ENCODE measurements at regions not wholly inside any gene's neighbourhood (a gene's known extent, or its start where the extent isn't known, plus 50 kb on each side); places are given as distances from the start of the nearest gene placed in this dataset.

- WGBS (ENCODE audit: insufficient coverage), result 92% methylated on average over 21 of the region's 22 CpGs
- ATAC-seq, result no peak
- Histone ChIP-seq H3K36me3 (ENCODE audit: control insufficient read depth, insufficient read depth, low read length) (no peaks in the 10 kb centered on the region), H3K4me3 (ENCODE audit: low read length) (no peak overlapping the region), H3K27ac (ENCODE audit: low read length) (no peak overlapping the region), H3K9me3 (ENCODE audit: control insufficient read depth, insufficient read depth, low read length) (no peaks in the 10 kb centered on the region), H3K4me1 (ENCODE audit: control insufficient read depth, insufficient read depth, low read length) (peaks cover 30% of the 10 kb centered on the region), H3K27me3 (ENCODE audit: control insufficient read depth, insufficient read depth, low read length) (no peaks in the 10 kb centered on the region)
- H3K36me3 Mint-ChIP-seq, result no peaks in the 10 kb centered on the region
- H3K9me3 Mint-ChIP-seq, result no peaks in the 10 kb centered on the region
- H3K27me3 Mint-ChIP-seq (ENCODE audit: low read depth in 2 of 2), result no peaks in the 10 kb centered on the region
- peaks cover 29 to 69% of the 10 kb centered on the region in 2 donors for H3K4me1 Mint-ChIP-seq
- intact Hi-C loops (cut with micrococcal nuclease), result no loop called here
- TF ChIP-seq, protein P1, sequence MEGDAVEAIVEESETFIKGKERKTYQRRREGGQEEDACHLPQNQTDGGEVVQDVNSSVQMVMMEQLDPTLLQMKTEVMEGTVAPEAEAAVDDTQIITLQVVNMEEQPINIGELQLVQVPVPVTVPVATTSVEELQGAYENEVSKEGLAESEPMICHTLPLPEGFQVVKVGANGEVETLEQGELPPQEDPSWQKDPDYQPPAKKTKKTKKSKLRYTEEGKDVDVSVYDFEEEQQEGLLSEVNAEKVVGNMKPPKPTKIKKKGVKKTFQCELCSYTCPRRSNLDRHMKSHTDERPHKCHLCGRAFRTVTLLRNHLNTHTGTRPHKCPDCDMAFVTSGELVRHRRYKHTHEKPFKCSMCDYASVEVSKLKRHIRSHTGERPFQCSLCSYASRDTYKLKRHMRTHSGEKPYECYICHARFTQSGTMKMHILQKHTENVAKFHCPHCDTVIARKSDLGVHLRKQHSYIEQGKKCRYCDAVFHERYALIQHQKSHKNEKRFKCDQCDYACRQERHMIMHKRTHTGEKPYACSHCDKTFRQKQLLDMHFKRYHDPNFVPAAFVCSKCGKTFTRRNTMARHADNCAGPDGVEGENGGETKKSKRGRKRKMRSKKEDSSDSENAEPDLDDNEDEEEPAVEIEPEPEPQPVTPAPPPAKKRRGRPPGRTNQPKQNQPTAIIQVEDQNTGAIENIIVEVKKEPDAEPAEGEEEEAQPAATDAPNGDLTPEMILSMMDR (IDR thresholded peaks at IDR 0.05), result no peak
- no peak overlapping the region for H3K4me3 Mint-ChIP-seq
- DNase-seq, result no peak
- no peak overlapping the region for H3K27ac Mint-ChIP-seq
These were observed 62.2 kb downstream of the NCOR2 start for GRCh38 chr12:124505001-124505818.

DNA sequence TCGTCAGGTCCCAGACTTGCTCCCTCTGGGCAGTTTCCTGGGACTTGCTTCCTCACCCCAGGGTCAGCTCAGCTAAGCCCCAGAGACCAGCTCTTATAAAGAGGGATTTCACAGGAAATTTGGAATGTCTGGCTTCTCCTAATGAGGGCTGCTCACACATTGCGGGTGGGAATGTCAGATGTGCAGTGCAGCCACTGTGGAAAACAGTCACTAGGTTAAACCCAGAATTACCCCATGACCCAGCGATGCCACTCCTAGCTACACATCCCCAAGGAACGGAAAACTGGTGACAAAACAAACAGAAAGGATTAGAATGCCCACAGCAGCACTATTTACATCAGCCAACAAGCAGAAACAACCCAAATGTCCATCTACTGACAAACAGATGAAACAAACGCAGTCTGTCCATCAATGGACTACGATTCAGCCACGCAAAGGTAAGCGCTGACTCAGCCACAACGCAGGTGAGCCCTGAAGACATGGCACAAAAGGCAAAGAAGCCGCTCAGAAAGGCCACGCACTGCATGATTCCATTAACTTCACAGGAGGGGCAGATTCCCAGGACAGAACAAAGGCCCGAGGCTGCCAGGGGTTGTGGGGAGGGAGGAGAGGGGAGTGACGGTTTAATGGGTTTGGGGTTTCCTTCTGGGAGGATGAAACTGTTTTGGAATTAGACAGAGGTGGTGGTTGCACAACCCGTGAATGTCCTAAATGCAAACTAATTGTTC, 63.0 kb downstream of the NCOR2 start:
- no peak for DNase-seq
- Mint-ChIP-seq H3K4me3 (no peak overlapping the region), H3K36me3 (no peaks in the 10 kb centered on the region), H3K9me3 (no peaks in the 10 kb centered on the region), H3K27ac (peak overlapping the region in 1 of 2 donors; percentile 8), H3K4me1 (peaks cover 29 to 68% of the 10 kb centered on the region in 2 donors), H3K27me3 (ENCODE audit: low read depth in 2 of 2) (no peaks in the 10 kb centered on the region)
- WGBS (ENCODE audit: insufficient coverage), result 94% methylated on average over 14 of the region's 14 CpGs
- TF ChIP-seq, protein P1 (IDR thresholded peaks at IDR 0.05), result no peak
- no peak overlapping the region for H3K27ac ChIP-seq (ENCODE audit: low read length)
- no peaks in the 10 kb centered on the region for H3K36me3 ChIP-seq (ENCODE audit: control insufficient read depth, insufficient read depth, low read length)
- H3K27me3 ChIP-seq (ENCODE audit: control insufficient read depth, insufficient read depth, low read length), result no peaks in the 10 kb centered on the region
- ATAC-seq, result no peak
- intact Hi-C loops (cut with micrococcal nuclease), result no loop called here
- peaks cover 22% of the 10 kb centered on the region for H3K4me1 ChIP-seq (ENCODE audit: control insufficient read depth, insufficient read depth, low read length)
- no peak overlapping the region for H3K4me3 ChIP-seq (ENCODE audit: low read length)
- no peaks in the 10 kb centered on the region for H3K9me3 ChIP-seq (ENCODE audit: control insufficient read depth, insufficient read depth, low read length)

DNA sequence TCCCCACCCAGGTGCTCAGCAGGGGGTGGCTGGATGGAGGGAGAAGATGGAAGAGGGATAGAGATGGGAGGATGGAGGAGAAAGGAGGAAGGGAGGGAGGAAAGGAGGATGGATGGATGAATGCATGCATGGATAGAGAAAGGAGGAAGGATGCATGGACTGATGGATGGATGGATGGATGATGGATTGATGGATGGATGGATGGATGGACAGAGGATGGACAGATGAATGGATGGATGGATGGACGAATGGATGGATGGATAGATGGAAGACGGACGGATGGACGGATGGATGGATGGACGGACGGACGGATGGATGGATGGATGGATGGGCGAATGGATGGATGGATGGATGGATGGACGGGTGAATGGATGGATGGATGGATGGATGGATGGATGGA, 64.1 kb downstream of the NCOR2 start:
- Histone ChIP-seq H3K4me1 (ENCODE audit: control insufficient read depth, insufficient read depth, low read length) (peaks cover 13% of the 10 kb centered on the region), H3K27me3 (ENCODE audit: control insufficient read depth, insufficient read depth, low read length) (no peaks in the 10 kb centered on the region), H3K9me3 (ENCODE audit: control insufficient read depth, insufficient read depth, low read length) (no peaks in the 10 kb centered on the region), H3K36me3 (ENCODE audit: control insufficient read depth, insufficient read depth, low read length) (no peaks in the 10 kb centered on the region), H3K4me3 (ENCODE audit: low read length) (no peak overlapping the region), H3K27ac (ENCODE audit: low read length) (no peak overlapping the region)
- intact Hi-C loops (cut with micrococcal nuclease), result no loop called here
- no peak overlapping the region for H3K4me3 Mint-ChIP-seq
- no peaks in the 10 kb centered on the region for H3K36me3 Mint-ChIP-seq
- no peaks in the 10 kb centered on the region for H3K27me3 Mint-ChIP-seq (ENCODE audit: low read depth in 2 of 2)
- H3K4me1 Mint-ChIP-seq, result peaks cover 27 to 67% of the 10 kb centered on the region in 2 donors
- H3K9me3 Mint-ChIP-seq, result no peaks in the 10 kb centered on the region
- ATAC-seq, result no peak
- no peak for DNase-seq
- WGBS (ENCODE audit: insufficient coverage), result 97% methylated on average over 9 of the region's 9 CpGs
- TF ChIP-seq, protein P1 (IDR thresholded peaks at IDR 0.05), result no peak
- no peak overlapping the region for H3K27ac Mint-ChIP-seq
